ENCODE measurements at regions not wholly inside any gene's neighbourhood (a gene's known extent, or its start where the extent isn't known, plus 50 kb on each side); places are given as distances from the start of the nearest gene placed in this dataset.
"Not testable (repeated sequence)": the region's sequence is repeated elsewhere in the genome, so short reads cannot be mapped to it uniquely, and the experiment has no call there.

DNA sequence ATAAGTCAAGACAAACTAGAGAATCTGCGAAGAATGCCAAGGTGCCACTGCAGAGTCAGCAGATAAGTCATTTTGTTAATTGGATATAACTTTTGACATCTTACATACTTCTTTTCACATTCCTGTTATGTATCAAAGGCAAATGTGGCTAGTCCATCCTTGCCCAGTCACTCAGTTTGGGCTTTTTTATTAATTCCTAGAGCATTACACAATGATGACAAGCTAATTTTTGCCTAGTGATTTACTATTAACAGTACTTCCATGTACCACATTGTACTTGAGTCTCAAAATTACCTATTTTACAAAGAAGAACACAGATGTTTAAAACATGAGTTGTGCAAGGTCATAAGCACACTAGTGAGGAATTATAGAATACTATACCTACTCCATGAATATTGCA lies 680.8 kb downstream of the DNAH5 start:
- no peak for DNase-seq (ENCODE audit: extremely low read depth in 1 of 11, low read depth in 9 of 11, low spot score in 4 of 11)

DNA sequence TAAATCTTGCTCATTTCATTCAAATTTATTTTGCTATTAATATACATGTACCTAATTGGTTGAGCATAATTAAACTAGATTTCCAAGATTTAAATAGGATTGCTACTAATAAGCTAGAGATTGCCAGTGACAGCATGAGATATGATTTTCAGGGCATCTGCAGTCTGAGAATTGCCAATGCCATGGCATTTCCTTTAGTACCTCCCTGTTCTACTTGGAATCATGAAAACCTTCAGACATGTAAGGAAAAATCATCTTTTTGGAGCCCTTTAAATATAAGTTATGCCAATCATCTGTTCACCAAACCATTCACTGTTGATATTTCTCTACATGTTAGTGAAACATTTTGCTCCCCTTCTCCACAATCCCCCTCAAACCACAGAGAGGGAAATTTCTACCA lies 691.4 kb downstream of the DNAH5 start:
- DNase-seq (ENCODE audit: extremely low read depth in 1 of 11, low read depth in 9 of 11, low spot score in 4 of 11) = no peak

DNA sequence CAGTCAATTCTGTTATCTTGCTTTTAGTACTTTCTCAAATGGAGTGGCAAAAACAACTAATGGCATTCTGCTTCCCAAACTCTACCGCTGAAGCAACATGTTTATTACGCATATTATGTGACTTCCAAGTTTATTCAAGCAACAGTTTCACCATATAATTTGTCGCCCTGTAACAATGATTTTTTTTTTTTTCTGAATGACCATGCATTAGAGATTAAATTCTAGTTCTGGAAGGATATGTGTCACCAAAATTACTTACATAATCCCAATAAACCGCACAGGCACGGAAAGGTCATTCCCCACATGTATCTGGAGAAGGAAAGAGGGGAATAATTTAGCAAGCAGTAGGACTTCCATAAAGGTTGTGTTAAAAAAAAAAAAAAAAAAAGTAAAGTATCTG lies 691.8 kb downstream of the DNAH5 start:
- no peak for DNase-seq (ENCODE audit: extremely low read depth in 1 of 11, low read depth in 9 of 11, low spot score in 4 of 11)

GRCh38 chr5:13251623-13252376 lies 692.7 kb downstream of the DNAH5 start:
- DNase-seq (ENCODE audit: extremely low read depth in 1 of 11, low read depth in 9 of 11, low spot score in 4 of 11) = no peak

- no peak for DNase-seq (ENCODE audit: extremely low read depth in 1 of 11, low read depth in 9 of 11, low spot score in 4 of 11)
Observed at GRCh38 chr5:13250464-13251291, 693.8 kb downstream of the DNAH5 start.

GRCh38 chr5:13249854-13250253 lies 694.6 kb downstream of the DNAH5 start:
- no peak for DNase-seq (ENCODE audit: extremely low read depth in 1 of 11, low read depth in 9 of 11, low spot score in 4 of 11)

DNA sequence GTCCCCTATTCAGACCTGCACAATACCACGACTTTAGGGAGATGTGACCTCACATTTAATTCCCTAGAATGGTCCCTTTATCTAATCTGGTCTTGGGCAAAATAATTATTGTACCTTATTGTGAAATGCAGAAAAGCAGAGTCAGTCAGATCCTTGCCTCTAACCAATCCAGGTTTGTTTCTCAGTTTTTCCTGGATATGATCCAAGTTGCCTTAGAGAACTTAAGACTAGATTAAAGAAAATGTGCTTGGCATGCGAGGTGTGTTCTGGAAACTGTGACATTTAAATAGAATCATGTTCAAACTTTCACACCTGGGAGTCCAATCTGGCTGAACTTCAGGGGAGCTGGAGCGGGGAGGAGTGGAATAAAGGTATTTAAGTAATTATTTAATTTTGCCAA lies 696.2 kb downstream of the DNAH5 start:
- DNase-seq (ENCODE audit: extremely low read depth in 1 of 11, low read depth in 9 of 11, low spot score in 4 of 11) = no peak

DNA sequence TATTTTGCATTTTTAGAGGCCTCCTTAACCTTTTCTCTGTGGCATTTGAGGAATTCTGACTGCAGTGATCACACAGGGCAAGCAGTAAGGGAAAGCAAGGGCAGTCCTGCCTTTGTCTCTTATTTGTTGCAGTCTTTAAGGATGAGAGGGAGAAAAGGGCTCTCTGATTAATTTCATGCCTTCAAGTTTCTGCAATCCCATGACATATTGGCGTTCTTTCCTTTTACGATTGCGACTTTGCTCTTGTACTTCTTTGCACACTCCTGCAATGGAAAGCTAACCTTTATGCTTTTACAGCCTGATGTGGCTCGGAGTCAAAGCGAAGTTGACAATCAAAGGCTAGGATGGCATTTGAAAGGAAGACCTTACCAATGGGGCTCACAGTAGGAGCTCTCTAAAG lies 698.4 kb downstream of the DNAH5 start:
- no peak for DNase-seq (ENCODE audit: extremely low read depth in 1 of 11, low read depth in 9 of 11, low spot score in 4 of 11)

DNA sequence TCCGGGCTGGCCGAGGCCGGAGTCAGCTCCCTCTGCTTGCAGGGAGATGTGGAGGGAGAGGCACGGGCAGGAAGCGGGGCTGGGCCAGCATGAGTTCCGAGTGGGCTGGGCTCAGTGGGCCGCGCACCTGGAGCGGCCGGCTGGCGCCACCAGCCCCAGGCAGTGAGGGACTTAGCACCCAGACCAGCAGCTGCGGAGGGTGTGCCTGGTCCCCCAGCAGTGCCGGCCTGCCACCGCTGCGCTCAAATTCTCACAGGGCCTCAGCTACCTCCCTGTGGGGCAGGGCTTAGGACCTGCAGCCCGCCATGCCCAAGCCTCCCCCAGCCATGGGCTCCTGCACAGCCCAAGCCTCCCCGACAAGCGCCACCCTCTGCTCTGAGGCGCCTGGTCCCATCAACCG lies 700.3 kb downstream of the DNAH5 start:
- DNase-seq (ENCODE audit: extremely low read depth in 1 of 11, low read depth in 9 of 11, low spot score in 4 of 11) = no peak

GRCh38 chr5:13227513-13227912 lies 717.0 kb downstream of the DNAH5 start:
- DNase-seq (ENCODE audit: extremely low read depth in 1 of 11, low read depth in 9 of 11, low spot score in 4 of 11) = peak in 2 of 11 donors; percentile 0 to 2

GRCh38 chr5:13218518-13218917 lies 726.0 kb downstream of the DNAH5 start:
- DNase-seq (ENCODE audit: extremely low read depth in 1 of 11, low read depth in 9 of 11, low spot score in 4 of 11) = no peak

DNA sequence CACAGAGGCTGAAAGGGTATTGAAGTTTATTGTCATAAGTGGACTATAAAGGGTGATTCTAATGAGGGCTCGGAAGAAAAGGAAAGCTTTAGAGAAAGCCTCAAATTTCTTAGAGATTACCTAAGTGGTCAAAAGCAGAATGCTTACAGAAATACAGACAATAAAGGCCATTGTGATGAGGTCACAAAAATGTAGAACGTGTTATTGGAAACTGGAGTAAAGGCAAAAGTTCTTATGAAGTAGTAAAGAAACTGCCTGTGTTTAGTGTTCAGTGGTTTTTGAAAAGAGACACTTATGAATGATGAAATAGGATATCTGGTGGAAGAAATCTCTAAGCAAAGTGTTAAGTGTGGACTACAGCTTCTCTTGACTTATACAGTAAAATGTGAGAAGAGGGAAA lies 726.9 kb downstream of the DNAH5 start:
- DNase-seq (ENCODE audit: extremely low read depth in 1 of 11, low read depth in 9 of 11, low spot score in 4 of 11) = no peak

GRCh38 chr5:13215806-13216205 lies 728.7 kb downstream of the DNAH5 start:
- DNase-seq (ENCODE audit: extremely low read depth in 1 of 11, low read depth in 9 of 11, low spot score in 4 of 11) = no peak

DNA sequence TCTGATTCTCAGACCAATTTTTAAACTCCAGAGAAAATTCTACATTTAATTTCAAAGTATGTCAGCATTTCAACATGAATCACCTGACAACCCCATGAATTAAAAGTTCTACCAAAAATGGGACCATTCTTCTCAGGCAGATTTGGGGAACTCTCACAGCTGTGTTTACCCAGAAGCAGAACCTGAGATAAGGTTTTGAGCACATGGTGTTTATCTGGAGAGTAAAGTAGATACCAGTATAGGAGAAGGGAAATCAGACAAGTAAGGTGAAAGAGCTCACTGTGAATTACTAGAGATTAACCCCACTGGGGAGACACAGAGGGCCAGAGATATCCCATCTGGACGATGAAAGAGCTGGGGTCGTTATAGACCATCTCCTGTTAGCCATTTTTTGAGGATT lies 729.1 kb downstream of the DNAH5 start:
- DNase-seq (ENCODE audit: extremely low read depth in 1 of 11, low read depth in 9 of 11, low spot score in 4 of 11) = no peak

DNA sequence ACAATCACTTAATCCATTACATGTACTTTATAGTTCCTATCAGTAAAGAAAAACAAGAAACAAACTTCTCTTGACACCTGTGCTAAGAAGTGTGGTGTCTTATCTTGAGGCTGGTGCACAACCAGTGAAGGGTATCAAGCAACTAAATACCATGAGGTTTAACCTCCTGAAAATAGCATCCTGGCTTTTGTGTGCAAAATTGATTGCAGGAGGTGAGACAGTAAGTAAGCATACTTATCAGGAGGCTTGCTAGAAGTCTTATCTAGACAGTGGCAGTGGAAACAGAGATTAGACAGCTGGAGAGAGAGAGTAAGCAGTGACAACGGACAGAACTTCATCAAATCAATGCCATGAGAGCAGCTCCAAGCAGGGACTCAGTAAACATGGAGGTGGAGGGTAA lies 730.3 kb downstream of the DNAH5 start:
- no peak for DNase-seq (ENCODE audit: extremely low read depth in 1 of 11, low read depth in 9 of 11, low spot score in 4 of 11)

- no peak for DNase-seq (ENCODE audit: extremely low read depth in 1 of 11, low read depth in 9 of 11, low spot score in 4 of 11)
Observed at GRCh38 chr5:13212886-13213285, 731.6 kb downstream of the DNAH5 start.

GRCh38 chr5:13211064-13211463 lies 733.4 kb downstream of the DNAH5 start:
- DNase-seq (ENCODE audit: extremely low read depth in 1 of 11, low read depth in 9 of 11, low spot score in 4 of 11) = no peak

- DNase-seq (ENCODE audit: extremely low read depth in 1 of 11, low read depth in 9 of 11, low spot score in 4 of 11) = no peak
Observed at GRCh38 chr5:13207112-13207511, 737.4 kb downstream of the DNAH5 start.

DNA sequence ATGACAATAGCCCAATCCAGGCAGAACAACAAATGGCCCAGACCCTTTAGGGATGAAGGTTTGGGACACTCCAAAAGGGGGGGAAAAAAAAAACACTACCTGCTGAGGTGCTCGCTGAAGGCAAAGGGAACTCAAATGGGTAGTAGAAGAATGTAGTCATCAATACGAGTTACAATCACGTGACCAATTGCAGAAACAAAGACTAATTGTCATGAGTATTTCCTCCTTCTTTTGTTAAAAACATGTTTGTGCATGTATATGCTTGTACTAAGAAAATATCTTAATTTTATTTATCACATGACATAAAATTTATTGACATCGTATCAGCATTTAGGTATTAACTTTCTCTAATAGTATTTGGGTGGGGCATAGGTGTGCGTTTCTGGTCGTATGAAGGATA lies 743.5 kb downstream of the DNAH5 start:
- no peak for DNase-seq (ENCODE audit: extremely low read depth in 1 of 11, low read depth in 9 of 11, low spot score in 4 of 11)

DNA sequence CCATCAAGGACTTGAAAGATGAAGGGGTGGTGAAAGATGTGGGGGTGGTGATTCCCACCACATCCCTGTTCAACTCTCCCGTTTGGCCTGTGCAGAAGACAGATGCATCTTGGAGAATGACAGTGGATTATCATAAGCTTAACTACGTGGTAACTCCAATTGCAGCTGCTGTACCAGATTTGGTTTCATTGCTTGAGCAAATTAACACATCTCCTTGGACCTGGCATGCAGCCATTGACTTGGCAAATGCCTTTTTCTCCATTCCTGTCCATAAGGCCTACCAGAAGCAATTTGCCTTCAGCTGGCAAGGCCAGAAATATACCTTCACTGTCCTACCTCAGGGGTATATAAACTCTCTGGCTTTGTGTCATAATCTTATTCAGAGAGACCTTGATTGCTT lies 746.3 kb downstream of the DNAH5 start:
- not testable (repeated sequence) for DNase-seq (ENCODE audit: extremely low read depth in 1 of 11, low read depth in 9 of 11, low spot score in 4 of 11)

DNA sequence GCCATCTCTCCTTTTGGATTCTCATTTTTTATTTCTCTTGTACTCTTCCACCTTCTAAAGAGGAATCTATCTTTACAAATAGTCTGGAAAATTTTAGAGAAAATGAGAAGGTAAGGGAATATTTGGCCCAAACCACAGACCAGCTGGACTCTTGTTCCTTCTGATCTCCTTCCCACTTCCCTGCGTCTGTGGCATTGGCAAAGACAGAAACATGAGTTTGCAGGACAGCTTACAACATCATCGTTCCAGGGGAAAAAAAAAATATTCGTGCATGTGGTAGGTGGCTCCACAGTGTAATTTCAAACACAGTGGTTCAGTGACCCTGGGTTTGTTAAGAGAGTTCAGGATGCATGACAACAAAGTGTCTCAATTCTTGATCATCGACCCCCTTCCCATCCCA lies 755.0 kb downstream of the DNAH5 start:
- no peak for DNase-seq (ENCODE audit: extremely low read depth in 1 of 11, low read depth in 9 of 11, low spot score in 4 of 11)

Measured in renal cortex interstitium (tissue), 11 donors.